Urothelium cell line (cell line): ENCODE measurements at regions not wholly inside any gene's neighbourhood (a gene's known extent, or its start where the extent isn't known, plus 50 kb on each side); places are given as distances from the start of the nearest gene placed in this dataset.

Source experiments
- DNase-seq: peaks from one replicate; pipeline ENCODE4 v3.0.0; 2011; ENCODE audit warnings: low spot score, mixed read lengths
- FAIRE-seq: peaks from 2 replicates; lab custom pipeline; 2011; peaks lifted over from hg19 to GRCh38; lab: Jason Lieb, UNC

GRCh38 chr12:115020091-115020490, 336.1 kb upstream of the TBX3 start:
- DNase-seq (no peak), FAIRE-seq (no peak)

GRCh38 chr12:115017346-115017745, 333.4 kb upstream of the TBX3 start:
- DNase-seq (no peak), FAIRE-seq (no peak)

GRCh38 chr12:115013236-115013981, 329.4 kb upstream of the TBX3 start:
- DNase-seq, result no peak

GRCh38 chr12:115012861-115013235, 328.9 kb upstream of the TBX3 start:
- FAIRE-seq, result no peak

More at GRCh38 chr12:115013236-115013981, 329.4 kb upstream of the TBX3 start:
- no peak for FAIRE-seq

GRCh38 chr12:115011703-115012102, 327.7 kb upstream of the TBX3 start:
- FAIRE-seq (no peak), DNase-seq (no peak)

More at GRCh38 chr12:115012861-115013235, 328.9 kb upstream of the TBX3 start:
- no peak for DNase-seq

- no peak for FAIRE-seq
- DNase-seq, result no peak
Measured at GRCh38 chr12:115010324-115010995, 326.5 kb upstream of the TBX3 start.

GRCh38 chr12:115008929-115009328, 325.0 kb upstream of the TBX3 start:
- FAIRE-seq (peak; percentile 59), DNase-seq (no peak)

GRCh38 chr12:115004470-115005146, 320.6 kb upstream of the TBX3 start:
- FAIRE-seq (no peak), DNase-seq (no peak)

GRCh38 chr12:115002434-115002833, 318.5 kb upstream of the TBX3 start:
- no peak for FAIRE-seq
- DNase-seq, result no peak

GRCh38 chr12:115001571-115002180, 317.7 kb upstream of the TBX3 start:
- DNase-seq (no peak), FAIRE-seq (no peak)

GRCh38 chr12:115000038-115000437, 316.1 kb upstream of the TBX3 start:
- peak; percentile 79 for FAIRE-seq
- DNase-seq, result peak; percentile 87

- FAIRE-seq (no peak), DNase-seq (no peak)
Measured at GRCh38 chr12:114998750-114999128, 314.8 kb upstream of the TBX3 start.

GRCh38 chr12:114998118-114998749, 314.3 kb upstream of the TBX3 start:
- DNase-seq (no peak), FAIRE-seq (no peak)

- DNase-seq (no peak), FAIRE-seq (no peak)
Measured at GRCh38 chr12:114996382-114996781, 312.4 kb upstream of the TBX3 start.

GRCh38 chr12:114995891-114996290, 311.9 kb upstream of the TBX3 start:
- FAIRE-seq, result no peak
- DNase-seq, result no peak

- FAIRE-seq (no peak), DNase-seq (no peak)
Measured at GRCh38 chr12:114993165-114993564, 309.2 kb upstream of the TBX3 start.

GRCh38 chr12:114992443-114992842, 308.5 kb upstream of the TBX3 start:
- DNase-seq (no peak), FAIRE-seq (peak; percentile 27)

GRCh38 chr12:114990381-114990780, 306.4 kb upstream of the TBX3 start:
- DNase-seq (no peak), FAIRE-seq (no peak)

- FAIRE-seq, result no peak
- DNase-seq, result no peak
Measured at GRCh38 chr12:114986849-114987248, 302.9 kb upstream of the TBX3 start.

- FAIRE-seq, result no peak
Measured at GRCh38 chr12:114986178-114986714, 302.3 kb upstream of the TBX3 start.

GRCh38 chr12:114984634-114985061, 300.7 kb upstream of the TBX3 start:
- FAIRE-seq, result no peak
- DNase-seq, result no peak

More at GRCh38 chr12:114986178-114986714, 302.3 kb upstream of the TBX3 start:
- no peak for DNase-seq
